ENCODE measurements at regions not wholly inside any gene's neighbourhood (a gene's known extent, or its start where the extent isn't known, plus 50 kb on each side); places are given as distances from the start of the nearest gene placed in this dataset.

DNA sequence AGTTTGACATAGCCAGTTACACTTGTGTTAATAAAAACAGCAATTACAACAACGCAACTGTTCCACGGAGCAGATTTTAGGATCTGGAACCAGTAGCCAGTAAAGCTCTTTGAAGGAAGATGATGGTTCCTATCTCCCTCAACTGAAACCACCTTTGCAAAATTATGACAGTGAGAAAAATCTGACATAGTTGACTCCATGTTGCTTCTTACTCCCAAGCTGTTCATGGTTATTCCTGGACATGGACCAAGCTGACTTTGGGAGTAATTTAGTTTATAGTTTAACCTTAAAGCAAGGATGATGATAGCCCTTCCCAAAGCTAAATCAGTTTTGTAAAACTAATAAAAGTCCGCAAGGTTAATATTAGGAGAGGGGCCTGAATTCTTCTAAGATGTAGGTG, 518.0 kb upstream of the ZP4 start:
- TF ChIP-seq YY1 (IDR thresholded peaks at IDR 0.05) (no peak), JUND (IDR thresholded peaks at IDR 0.05) (no peak), GABPA (IDR thresholded peaks at IDR 0.05 in 1 of 2, conservative IDR thresholded peaks at IDR 0.05 in 1 of 2) (no peak), RAD21 (IDR thresholded peaks at IDR 0.05) (no peak), HNF4G (IDR thresholded peaks at IDR 0.05) (no peak)
- TF ChIP-seq, protein P1, sequence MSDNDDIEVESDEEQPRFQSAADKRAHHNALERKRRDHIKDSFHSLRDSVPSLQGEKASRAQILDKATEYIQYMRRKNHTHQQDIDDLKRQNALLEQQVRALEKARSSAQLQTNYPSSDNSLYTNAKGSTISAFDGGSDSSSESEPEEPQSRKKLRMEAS (IDR thresholded peaks at IDR 0.05) = no peak
- TF ChIP-seq, protein P2, sequence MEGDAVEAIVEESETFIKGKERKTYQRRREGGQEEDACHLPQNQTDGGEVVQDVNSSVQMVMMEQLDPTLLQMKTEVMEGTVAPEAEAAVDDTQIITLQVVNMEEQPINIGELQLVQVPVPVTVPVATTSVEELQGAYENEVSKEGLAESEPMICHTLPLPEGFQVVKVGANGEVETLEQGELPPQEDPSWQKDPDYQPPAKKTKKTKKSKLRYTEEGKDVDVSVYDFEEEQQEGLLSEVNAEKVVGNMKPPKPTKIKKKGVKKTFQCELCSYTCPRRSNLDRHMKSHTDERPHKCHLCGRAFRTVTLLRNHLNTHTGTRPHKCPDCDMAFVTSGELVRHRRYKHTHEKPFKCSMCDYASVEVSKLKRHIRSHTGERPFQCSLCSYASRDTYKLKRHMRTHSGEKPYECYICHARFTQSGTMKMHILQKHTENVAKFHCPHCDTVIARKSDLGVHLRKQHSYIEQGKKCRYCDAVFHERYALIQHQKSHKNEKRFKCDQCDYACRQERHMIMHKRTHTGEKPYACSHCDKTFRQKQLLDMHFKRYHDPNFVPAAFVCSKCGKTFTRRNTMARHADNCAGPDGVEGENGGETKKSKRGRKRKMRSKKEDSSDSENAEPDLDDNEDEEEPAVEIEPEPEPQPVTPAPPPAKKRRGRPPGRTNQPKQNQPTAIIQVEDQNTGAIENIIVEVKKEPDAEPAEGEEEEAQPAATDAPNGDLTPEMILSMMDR (IDR thresholded peaks at IDR 0.05; ENCODE audit: low read depth, low read length, missing input control) = no peak
- TF ChIP-seq, protein P3, sequence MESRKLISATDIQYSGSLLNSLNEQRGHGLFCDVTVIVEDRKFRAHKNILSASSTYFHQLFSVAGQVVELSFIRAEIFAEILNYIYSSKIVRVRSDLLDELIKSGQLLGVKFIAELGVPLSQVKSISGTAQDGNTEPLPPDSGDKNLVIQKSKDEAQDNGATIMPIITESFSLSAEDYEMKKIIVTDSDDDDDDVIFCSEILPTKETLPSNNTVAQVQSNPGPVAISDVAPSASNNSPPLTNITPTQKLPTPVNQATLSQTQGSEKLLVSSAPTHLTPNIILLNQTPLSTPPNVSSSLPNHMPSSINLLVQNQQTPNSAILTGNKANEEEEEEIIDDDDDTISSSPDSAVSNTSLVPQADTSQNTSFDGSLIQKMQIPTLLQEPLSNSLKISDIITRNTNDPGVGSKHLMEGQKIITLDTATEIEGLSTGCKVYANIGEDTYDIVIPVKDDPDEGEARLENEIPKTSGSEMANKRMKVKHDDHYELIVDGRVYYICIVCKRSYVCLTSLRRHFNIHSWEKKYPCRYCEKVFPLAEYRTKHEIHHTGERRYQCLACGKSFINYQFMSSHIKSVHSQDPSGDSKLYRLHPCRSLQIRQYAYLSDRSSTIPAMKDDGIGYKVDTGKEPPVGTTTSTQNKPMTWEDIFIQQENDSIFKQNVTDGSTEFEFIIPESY (IDR thresholded peaks at IDR 0.05) = no peak
- TF ChIP-seq, protein P4, sequence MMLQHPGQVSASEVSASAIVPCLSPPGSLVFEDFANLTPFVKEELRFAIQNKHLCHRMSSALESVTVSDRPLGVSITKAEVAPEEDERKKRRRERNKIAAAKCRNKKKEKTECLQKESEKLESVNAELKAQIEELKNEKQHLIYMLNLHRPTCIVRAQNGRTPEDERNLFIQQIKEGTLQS (IDR thresholded peaks at IDR 0.05) = no peak
